Stimulated activated CD8-positive, alpha-beta memory T cell treated with anti-CD3 and anti-CD28 coated beads, Interleukin-12 subunit alpha, Interleukin-12 subunit beta, amount 100 ng/mL, for 4 hours (primary cell): ENCODE measurements at regions not wholly inside any gene's neighbourhood (a gene's known extent, or its start where the extent isn't known, plus 50 kb on each side); places are given as distances from the start of the nearest gene placed in this dataset.
"Not testable (repeated sequence)": the region's sequence is repeated elsewhere in the genome, so short reads cannot be mapped to it uniquely, and the experiment has no call there.

Experiments
- DNase-seq: peaks from one replicate; pipeline ENCODE4 v3.0.0-alpha.2; 2020; ENCODE audit warnings: low read depth

DNA sequence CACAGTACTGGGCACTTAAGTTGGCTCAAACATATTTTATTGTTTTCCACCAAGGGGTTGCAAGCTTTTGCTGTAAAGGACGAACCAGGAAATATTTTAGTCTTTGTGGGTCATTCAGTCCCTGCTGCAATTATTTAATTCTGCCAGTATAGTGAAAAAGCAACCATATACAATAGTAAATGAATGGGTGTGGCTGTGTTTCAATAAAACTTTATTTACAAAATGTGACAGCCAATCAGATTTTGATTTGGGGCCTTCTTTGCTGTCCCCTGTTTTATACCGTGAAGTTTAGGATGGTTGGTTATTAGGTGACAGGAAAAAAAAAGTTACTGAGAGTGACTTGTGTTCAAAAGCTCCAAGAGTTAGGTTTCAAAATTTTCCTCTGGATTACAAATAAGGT is 956.4 kb downstream of the AACS start:
- no peak for DNase-seq

DNA sequence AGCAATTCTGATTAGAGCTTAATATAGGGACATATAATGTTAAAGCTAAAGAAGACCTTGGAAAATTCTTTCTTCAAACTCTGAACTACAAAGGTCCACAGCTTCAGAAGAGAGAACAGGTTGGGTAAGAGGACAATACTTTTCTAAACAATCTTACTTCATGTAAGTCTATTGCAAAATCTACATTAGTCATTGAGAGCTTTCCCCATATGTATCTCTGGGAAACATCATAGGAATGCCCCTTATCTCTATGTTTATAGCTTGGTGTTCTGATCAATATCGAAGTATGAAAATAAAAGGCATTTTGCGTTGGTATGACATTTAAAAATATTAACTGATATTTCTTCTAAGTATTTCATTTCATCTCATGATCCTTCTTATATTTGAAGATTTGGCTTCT is 962.6 kb downstream of the AACS start:
- DNase-seq, result no peak

DNA sequence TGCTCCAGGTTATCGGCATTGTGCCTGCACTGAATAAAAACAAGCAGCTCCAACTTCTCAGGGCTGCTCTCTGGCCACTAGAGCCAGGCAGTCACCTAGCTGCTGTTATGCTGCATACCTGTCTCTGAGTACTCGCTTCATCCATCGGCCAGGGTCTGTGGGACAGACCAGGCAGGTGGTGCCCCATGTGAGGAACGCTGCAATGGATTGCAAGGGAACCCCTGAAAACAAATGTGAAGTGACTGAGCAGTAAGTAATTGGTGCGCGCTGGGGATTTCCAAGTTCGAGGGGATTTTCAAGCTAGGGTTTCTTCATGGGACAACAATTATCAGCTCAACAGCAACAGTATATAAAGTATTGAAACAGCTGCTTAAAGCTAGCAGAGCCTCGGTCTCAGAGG is 965.3 kb downstream of the AACS start:
- DNase-seq, result no peak

DNA sequence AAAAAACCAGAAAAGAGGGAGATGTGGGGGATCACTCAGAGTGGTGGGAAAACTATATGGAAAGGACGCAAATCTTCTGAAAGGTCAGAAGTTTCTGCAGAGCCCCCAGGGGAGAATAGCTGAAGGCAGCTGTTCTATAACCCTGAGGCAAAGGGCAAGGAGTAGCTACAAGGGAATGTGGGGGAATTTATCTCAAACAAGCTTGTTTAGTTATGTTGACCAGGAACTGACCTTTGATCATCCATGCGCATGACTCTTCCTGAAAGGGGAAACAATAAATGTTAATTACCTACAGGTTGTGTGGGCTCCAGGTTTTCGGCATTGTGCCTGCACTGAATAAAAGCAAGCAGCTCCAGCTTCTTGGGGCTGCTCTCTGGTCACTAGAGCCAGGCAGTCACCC is 968.5 kb downstream of the AACS start:
- DNase-seq, result no peak

DNA sequence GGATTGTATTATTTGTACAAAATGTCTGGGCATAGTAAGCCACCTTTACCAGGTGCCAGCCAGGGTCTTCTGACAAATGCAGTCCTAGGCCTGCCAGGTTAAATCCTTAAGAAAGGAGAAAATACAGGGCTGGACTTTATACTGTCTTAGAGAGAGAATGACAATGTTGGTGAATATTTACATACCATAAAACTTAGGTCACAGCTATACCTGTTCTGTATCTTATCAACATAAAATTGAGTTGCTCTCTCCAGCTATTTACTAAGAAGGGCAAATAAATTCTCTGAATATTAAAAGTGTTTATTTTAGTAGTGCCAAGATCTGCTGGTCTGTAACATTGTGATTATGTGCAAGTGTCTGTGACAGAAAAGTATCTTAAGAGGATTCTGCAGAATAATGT is 971.1 kb downstream of the AACS start:
- no peak for DNase-seq

DNA sequence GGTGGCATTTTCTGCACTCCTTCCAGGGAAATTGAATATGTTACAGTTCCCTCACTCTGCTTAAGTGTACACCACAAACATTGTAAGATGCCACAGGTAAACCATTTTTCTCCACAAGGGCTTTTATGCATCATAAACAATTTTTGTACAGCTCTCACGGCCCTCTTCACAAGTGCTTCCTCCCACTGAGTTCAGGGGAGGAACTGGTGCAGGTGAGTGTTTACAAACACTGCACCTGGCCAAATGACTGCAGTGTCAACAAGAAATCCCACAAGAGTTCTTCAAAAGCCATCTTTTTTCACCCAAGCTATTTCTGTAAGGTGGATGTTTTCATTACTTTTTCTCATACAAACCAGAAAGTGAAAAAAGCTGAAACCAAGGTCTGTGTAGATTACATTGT is 973.2 kb downstream of the AACS start:
- DNase-seq, result no peak

DNA sequence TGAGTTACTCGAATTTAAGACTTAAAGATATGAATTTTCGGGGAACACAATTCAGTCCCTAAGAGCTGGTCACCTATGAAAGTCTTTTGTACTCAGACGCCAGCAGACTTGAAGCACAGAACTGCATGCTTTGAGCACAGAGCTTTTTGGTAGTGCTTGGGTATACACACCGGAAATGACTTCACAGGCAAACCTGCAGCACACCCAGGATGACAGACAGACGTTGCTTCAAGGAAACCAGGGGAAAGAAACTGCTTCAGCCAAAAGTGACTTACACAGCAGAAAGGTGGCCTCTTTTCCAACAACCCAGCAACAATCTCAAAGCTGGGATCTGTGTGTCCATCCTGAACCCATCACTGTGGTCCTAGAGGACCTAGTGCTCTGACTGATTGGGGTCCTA is 975.1 kb downstream of the AACS start:
- DNase-seq, result no peak

DNA sequence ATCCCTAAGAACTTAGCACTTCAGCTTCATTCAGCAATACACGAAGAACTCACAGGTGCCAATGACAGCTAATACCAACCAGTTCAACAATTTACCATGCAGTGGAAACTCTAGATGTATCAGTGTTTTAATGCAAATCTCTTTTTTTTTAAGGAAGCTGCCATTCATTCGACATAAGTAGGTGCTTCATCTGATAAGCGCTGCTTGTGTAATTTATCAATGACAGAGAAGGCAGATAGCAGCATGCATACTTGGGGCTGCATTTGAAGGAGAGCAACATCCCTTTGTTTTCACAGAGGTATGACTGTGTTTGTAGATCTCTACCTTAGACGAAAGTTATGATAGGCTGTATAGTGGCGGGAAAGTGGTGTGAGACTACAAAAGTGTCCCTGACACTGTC is 977.1 kb downstream of the AACS start:
- no peak for DNase-seq

DNA sequence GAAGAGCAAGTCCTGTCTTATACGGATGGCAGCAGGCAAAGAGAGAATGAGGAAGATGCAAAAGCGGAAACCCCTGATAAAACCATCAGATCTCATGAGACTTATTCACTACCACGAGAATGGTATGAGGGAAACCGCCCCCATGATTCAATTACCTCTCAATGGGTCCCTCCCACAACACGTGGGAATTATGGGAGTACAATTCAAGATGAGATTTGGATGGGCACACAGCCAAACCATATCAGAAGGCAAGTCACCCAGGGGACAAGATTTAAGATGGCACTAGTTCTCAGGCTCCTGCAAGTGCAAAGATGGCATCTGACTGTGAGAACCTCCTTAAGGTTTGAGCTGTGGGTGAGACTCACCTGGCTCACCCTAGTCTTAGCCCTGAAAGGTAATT is 984.3 kb downstream of the AACS start:
- not testable (repeated sequence) for DNase-seq

DNA sequence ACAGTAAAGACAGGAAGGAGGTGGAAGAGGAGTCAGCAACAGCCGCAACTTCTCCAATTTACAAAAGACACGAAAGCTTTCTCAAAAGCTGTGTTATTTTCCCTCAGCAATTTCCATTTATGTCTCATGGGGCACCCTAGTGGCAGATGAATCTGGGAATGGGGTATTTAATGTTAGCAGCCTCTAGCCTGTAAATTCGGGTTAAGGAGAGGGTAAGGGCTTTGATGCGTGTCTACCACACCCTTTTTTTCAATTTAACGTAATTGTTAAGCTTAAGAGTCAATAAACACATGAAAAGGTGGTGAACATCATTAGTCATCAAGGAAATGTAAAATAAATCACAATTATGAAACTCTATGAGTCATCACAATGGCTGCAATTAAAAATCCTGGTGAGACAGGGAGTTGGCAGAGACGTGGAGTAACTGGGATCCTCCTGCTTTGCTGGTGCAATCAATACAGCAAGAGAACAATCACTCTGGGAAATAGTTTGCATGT is 986.4 kb downstream of the AACS start:
- no peak for DNase-seq

DNA sequence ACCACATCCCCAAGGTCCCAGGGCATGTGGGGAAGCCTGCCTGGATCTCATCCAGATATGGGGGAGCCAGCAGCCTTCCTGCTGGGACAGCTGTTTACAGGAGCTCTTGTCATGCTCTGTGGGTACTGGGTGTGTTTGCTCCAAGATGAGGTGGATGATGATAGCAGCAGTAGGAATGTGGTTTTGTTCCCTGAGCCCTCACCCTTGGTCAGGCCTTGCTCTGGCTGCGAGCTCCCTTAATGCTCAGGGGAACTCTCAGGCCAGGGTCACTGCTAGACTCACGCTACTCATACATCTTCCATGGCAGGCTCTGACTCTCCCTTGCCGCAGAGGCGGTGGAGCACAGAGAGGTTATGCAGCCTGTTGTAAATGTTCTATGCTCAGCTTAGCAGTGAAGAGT is 990.3 kb downstream of the AACS start:
- no peak for DNase-seq

DNA sequence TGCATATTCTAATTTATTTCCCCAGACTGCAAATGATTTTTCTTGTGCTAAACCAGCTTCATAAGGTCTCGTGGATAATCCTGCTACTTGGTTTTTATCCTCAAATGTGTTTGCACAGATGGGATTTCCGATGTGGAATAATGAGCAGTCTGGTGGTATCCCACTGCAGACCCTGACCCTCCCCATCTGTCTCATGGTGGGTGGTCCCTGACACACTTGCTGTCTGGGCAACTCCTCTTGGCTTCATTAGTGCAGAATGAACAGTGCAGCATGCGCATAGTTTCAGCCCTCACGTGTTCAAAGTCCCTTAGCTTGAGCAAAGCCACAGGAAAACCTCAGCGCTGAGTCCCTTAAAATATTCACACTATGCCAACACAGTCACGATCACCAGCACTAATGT is 996.5 kb downstream of the AACS start:
- no peak for DNase-seq

DNA sequence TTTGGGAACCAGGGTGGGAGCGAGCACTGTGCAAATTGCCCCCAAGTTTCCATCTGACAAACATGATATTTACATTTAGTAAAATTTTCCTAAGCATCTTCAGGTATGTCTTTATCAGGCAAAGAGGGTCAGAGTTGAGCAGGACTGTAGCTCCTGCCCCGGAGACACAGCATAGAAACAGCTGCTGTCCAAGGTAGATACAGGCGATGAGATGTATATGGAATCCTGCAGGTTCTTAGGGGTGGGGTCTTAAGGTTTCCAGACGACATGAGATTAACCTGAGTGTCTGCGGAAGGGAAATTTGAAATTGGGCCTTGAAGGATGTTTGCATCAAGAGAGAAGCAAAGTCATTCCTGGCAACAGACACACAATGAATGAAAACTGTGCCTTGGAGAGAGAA is 998.8 kb downstream of the AACS start:
- DNase-seq, result no peak

DNA sequence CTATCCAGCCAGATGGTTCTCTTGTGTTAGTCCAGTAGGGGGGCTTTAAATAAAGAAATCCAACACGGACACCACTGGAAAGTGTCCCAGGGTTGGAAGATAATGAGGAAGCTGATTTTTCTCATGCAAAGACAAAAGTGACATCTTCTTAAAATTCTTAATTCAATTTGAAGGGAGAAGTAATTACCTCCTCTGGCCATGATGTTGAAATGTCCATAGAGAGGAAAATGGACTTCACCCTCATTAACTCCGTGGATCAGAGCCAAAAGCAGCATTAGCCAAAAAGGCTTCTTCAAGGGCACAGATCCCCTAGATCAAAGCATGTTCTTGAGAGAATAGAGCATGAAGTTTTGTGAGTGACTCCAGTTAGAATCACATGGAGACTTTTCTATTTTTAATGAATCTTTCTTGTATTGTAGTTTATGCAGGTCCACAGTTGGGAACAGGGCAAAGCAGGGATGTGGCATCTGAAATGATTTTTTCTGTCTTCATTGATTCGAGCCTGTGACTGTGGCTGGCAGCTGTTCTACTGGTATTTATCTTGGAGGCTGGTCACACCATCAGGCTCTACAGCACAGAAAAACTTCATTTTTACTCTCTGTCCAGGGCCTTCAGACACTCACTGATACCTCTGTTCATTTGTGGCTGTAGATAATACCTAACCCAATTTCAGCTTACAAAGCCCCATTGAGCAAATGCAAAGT is 1002.5 kb downstream of the AACS start:
- DNase-seq, result no peak

DNA sequence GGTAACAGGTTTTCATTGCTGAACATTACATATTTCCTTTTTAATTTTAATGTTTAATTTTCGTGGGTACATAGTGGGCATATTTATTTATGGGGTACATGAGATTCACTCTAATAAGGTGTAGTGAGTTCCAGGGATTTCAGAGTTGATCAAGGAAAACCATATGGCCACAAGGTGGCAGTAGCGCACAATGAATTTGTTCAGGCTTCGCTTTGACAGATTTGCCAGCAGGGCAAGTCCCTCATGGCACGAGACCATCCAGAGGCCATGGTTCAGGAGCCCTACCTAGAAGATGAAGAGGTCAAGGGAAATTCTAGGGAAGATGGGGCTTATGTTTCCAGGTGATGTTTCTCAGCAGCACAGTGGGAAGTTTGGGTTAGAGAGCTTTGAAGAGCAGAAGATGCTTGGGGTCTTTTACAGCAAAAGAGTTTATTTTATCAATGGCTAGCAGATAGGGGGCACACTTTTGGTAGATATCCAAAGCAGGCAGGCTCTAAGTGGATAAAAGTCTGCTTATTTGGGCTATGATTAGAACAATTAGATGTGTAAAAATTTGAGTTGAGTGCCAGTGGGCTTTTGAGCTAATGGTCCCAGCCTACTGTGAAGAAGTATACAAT is 1004.4 kb downstream of the AACS start:
- no peak for DNase-seq

DNA sequence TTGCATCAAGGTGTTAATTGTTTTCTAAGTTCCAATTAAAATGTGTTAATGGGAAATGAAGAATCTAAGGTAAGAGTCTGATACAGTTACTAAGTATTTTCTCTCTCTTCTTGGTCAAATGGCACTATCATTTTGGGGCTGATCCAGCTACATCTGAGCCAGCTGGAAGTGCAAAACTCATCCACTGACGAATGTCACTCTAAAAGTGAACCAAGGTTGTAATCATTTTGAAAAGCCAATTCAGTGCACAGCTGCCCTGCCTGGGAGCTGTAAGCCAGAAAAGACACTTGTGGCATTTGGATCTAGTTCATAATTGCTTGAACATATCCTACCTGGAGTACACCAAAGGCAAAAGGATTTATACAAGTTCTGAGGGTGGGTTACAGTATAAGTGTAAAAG is 1011.3 kb downstream of the AACS start:
- no peak for DNase-seq

DNA sequence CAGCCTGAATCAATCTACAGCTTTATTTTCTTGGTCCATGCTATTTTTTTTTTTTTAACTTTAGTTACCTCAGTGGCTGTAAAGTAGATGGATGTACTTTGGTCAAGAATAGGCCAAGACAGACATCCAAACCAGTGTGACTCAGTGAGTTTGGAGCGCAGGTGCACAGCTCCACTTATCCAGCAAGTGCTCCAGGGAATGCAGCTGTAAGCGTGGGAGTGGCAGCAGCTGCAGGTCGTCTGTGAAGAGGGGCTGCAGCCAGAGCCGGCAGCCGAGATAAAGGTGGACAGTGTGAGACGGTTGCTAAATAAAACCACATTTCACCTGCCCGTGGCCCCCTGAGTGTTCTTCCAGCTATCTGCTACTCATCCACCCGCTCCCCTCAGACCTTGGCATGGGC is 1018.7 kb downstream of the AACS start:
- DNase-seq, result no peak

DNA sequence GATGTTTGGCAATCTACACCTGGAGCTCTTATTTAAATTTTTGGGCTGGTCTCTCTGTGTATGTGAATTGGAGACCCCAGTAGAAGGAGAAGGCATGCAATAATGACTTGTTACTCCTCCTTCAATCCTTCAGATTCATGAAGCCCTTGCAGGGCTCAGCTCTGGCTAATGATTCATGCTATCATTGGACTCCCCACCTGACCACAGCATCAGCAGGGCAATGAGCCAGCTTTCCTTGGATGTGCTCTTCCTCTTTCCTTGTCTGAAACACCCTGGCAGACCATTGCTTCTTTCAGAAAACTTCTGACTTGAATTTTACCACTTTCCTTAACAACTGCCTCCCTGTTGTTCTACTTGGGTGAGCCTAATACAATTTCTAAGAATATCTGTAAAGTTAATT is 1019.2 kb downstream of the AACS start:
- no peak for DNase-seq

DNA sequence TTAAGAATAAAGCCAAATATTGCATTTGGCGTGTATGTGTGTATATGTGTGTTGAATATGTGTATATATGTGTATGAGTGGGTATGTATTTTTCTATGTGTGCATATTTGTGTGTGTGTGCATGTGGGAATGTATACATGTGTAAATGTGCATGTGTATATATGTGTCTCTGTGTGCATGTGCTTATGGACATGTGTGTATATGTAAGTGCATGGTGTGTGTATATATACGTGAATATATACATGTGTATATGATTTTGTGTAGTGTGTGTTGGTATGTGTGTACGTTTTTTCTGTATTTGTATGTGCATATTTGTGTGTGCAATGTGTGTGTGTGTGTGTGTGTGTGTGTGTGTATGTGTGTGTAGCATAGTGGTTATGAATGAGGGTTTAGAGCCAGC is 1021.0 kb downstream of the AACS start:
- no peak for DNase-seq

DNA sequence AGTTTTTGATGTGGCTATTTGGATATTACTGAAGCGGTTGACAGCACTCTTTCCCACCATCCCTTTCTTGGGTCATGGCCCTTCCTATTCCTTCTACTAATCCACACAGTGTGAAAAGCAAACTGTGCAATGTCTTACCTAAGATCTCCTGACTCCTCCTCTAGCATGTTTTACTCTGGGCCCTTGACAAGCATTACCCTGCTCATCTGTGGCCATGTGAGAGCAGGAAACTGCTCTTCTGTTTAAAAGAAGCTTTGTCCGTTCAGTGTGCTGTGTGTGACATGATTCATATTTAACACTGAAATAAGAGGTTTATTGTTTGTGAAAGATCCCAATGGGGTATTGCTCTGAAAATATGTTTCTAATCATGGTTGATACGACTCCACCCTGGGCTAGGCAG is 1022.5 kb downstream of the AACS start:
- no peak for DNase-seq

DNA sequence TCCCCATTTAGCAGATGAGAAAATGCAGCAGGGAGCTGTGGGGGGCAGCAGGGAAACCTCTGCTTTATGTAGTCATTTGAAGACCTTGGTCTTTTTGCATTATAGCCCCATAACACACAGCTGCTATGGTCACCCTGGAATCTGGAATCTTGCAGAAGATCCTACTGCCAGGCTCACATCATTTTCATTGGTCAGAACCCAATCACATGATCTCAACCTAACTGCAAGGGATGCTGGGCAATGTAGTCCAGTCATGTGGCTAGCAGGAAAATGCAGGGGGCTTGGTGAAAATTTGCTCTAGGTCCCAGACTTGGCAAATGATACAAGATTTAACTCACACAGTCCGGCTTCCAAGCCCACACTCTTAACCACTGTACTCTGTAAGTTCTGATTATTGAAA is 1028.7 kb downstream of the AACS start:
- DNase-seq, result no peak

DNA sequence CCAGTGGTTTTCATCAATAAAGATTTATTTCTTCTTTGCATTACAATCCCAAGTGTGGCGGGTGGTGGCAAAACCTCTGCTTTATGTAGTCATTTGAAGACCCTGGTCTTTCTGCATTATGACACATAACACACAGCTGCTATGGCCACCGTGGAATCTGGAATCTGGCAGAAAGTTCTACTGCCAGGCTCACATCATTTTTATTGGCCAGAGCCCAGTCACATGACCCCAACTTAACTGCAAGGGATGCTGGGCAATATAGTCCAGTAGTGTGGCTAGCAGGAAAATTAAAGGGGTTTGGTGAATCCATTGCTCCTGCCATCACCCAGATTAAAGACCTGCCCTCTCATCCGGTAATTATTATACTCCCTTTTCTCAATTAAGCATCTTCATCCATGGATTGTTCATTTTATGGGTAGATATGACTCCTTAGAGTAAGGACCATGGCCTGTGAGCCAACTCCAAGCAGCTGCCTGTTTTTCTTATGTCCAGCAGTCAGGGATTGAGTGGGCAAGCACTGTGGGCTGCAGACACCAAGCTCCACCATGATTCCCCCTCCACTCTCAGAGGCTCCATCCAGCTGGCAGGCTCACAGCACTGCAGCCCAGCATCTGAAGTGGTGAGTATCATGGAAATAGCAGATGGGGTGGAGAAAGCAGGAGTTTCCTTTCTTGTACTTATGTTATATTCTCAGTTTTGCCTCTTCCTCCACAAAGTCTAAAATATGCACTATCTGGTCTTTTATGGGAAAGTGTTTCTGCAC is 1030.7 kb downstream of the AACS start:
- no peak for DNase-seq

DNA sequence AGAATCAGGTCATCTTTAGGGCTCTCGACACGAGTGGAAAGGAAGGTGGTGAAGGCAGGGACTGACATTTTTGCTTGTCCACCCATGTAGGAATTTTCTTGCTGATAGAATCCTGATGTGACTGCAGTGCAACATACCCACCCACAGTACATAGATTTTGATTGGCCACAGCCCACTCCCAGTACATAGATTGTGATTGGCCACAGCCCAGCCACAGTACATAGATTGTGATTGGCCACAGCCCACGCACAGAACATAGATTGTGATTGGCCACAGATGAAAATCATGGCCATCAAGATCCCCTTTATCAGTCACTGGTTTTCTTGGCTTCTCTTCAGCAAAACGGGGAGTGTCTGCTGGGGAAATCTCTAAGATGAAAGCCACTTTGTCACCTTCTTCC is 1041.5 kb downstream of the AACS start:
- DNase-seq, result no peak
